ENCODE measurements at regions not wholly inside any gene's neighbourhood (a gene's known extent, or its start where the extent isn't known, plus 50 kb on each side); places are given as distances from the start of the nearest gene placed in this dataset.

DNA sequence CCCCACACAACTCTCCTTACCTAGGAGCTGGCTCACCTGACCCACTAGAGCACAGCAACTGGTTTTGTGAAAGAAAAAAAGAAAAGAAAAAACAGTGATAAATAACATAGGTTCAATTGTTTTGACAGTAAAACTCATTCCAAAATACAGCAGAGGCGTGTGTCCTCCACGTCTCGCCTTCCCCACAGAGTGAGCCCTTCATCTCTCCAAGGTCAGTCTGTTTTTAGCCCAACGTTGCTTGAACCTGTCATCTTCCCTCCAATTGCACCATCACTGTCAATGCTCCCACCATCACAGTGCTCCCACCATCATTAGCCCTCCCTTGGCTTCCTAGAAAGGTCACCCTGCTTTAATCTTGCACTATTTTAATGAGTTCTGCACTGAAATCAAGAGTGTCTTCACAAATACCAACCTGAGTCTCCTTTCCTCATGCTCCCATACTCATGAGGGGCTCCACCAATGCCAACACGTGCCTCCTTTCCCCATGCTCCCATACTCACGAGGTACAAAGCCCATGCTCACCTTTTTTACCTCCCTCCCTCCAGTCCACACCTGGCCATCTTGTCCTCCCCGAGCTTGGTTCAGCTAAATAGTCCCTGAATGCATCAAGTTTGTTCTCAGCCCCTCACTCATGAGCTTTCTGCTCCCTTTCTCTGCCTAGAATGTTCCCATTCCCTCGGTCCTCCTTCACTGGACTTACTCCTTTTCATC is 103.7 kb downstream of the IRS2 start:
- no peaks in the 10 kb centered on the region for H3K9me3 ChIP-seq (ENCODE audit: insufficient read depth, low read length, severe bottlenecking)
- TF ChIP-seq, protein P1, sequence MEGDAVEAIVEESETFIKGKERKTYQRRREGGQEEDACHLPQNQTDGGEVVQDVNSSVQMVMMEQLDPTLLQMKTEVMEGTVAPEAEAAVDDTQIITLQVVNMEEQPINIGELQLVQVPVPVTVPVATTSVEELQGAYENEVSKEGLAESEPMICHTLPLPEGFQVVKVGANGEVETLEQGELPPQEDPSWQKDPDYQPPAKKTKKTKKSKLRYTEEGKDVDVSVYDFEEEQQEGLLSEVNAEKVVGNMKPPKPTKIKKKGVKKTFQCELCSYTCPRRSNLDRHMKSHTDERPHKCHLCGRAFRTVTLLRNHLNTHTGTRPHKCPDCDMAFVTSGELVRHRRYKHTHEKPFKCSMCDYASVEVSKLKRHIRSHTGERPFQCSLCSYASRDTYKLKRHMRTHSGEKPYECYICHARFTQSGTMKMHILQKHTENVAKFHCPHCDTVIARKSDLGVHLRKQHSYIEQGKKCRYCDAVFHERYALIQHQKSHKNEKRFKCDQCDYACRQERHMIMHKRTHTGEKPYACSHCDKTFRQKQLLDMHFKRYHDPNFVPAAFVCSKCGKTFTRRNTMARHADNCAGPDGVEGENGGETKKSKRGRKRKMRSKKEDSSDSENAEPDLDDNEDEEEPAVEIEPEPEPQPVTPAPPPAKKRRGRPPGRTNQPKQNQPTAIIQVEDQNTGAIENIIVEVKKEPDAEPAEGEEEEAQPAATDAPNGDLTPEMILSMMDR (IDR thresholded peaks at IDR 0.05; ENCODE audit: borderline replicate concordance, extremely low read depth, low read length, poor library complexity, severe bottlenecking): no peak
- TF ChIP-seq EZH2 (IDR thresholded peaks at IDR 0.05; ENCODE audit: borderline replicate concordance, low read depth, low read length, severe bottlenecking): no peak
- no peak for DNase-seq

DNA sequence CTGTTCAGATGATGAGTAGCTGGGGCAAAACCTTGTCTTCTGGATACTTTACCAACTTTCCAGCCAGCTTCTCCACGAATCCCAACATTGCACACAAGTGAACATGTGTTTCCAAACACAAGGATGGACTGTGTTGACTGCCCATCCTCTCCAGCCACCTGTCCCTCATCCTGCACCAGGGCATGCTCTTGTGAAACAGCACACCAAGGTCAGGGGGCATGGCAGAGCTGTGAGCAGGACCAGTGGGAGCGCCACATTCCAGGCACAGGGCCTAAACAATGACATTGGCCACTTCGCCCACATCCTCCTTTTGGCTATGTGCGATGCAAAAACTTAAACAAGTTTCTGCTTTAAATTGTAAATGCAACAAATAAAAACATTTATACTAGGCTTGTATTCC is 105.5 kb downstream of the IRS2 start:
- Histone ChIP-seq H2AFZ (ENCODE audit: low read depth, low read length) (no peak overlapping the region), H3K79me2 (ENCODE audit: insufficient read depth, low read length) (peaks cover 77% of the 10 kb centered on the region), H3K4me3 (ENCODE audit: low read depth in 1 of 2, low read length in 2 of 2) (no peak overlapping the region), H3K27me3 (ENCODE audit: insufficient read depth, low read length, poor library complexity) (no peaks in the 10 kb centered on the region), H3K27ac (ENCODE audit: low read length) (no peak overlapping the region), H3K9me3 (ENCODE audit: insufficient read depth, low read length, severe bottlenecking) (no peaks in the 10 kb centered on the region), H3K36me3 (ENCODE audit: insufficient read depth, low read length) (peaks cover 28% of the 10 kb centered on the region), H4K20me1 (ENCODE audit: insufficient read depth, low read length) (peaks cover 35% of the 10 kb centered on the region; the same call in 1 of the 2 replicates), H3K4me2 (ENCODE audit: insufficient read depth, low read length) (no peak overlapping the region), H3K4me1 (ENCODE audit: insufficient read depth, low read length) (peaks cover 22% of the 10 kb centered on the region), H3K9ac (ENCODE audit: low read depth, low read length) (no peak overlapping the region)
- TF ChIP-seq, protein P1 (IDR thresholded peaks at IDR 0.05; ENCODE audit: borderline replicate concordance, extremely low read depth, low read length, poor library complexity, severe bottlenecking): no peak
- TF ChIP-seq EZH2 (IDR thresholded peaks at IDR 0.05; ENCODE audit: borderline replicate concordance, low read depth, low read length, severe bottlenecking): no peak
- DNase-seq: no peak
- no peak for ATAC-seq (ENCODE audit: insufficient read depth, low read depth)

More for the DNA sequence above, 103.7 kb downstream of the IRS2 start:
- no peak for ATAC-seq (ENCODE audit: insufficient read depth, low read depth)
- Histone ChIP-seq H3K27ac (ENCODE audit: low read length) (no peak overlapping the region), H4K20me1 (ENCODE audit: insufficient read depth, low read length) (peaks cover 33% of the 10 kb centered on the region; the same call in 1 of the 2 replicates), H3K4me2 (ENCODE audit: insufficient read depth, low read length) (no peak overlapping the region), H3K9ac (ENCODE audit: low read depth, low read length) (no peak overlapping the region), H3K79me2 (ENCODE audit: insufficient read depth, low read length) (peaks cover 83% of the 10 kb centered on the region), H3K4me1 (ENCODE audit: insufficient read depth, low read length) (peaks cover 22% of the 10 kb centered on the region), H2AFZ (ENCODE audit: low read depth, low read length) (no peak overlapping the region), H3K4me3 (ENCODE audit: low read depth in 1 of 2, low read length in 2 of 2) (no peak overlapping the region), H3K27me3 (ENCODE audit: insufficient read depth, low read length, poor library complexity) (no peaks in the 10 kb centered on the region), H3K36me3 (ENCODE audit: insufficient read depth, low read length) (peaks cover 28% of the 10 kb centered on the region)

DNA sequence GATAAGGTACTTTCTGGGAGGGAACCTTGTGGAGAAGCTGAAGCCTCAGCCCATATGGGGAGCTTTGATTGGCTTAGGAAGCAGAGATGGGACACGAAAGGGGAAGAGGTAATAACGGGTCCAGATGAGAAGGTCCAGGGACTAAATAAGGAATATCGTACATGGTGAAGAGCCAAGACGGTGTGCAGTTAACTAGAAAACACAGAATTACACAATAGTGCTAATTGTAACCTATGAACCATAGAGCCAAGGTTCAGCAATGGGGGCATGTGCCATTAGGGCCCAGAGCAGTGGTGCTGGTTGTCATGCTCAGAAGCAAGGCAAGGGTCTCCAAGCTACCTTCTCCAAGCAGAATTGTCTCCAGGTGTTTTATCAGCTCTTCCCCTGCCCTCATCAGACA is 106.1 kb downstream of the IRS2 start:
- Histone ChIP-seq H2AFZ (ENCODE audit: low read depth, low read length) (no peak overlapping the region), H3K4me1 (ENCODE audit: insufficient read depth, low read length) (peaks cover 17% of the 10 kb centered on the region), H3K27me3 (ENCODE audit: insufficient read depth, low read length, poor library complexity) (no peaks in the 10 kb centered on the region), H3K9me3 (ENCODE audit: insufficient read depth, low read length, severe bottlenecking) (no peaks in the 10 kb centered on the region), H4K20me1 (ENCODE audit: insufficient read depth, low read length) (peaks cover 34% of the 10 kb centered on the region; the same call in 1 of the 2 replicates), H3K79me2 (ENCODE audit: insufficient read depth, low read length) (peaks cover 77% of the 10 kb centered on the region), H3K27ac (ENCODE audit: low read length) (no peak overlapping the region), H3K36me3 (ENCODE audit: insufficient read depth, low read length) (peaks cover 28% of the 10 kb centered on the region), H3K4me2 (ENCODE audit: insufficient read depth, low read length) (no peak overlapping the region), H3K9ac (ENCODE audit: low read depth, low read length) (no peak overlapping the region), H3K4me3 (ENCODE audit: low read depth in 1 of 2, low read length in 2 of 2) (no peak overlapping the region)
- ATAC-seq (ENCODE audit: insufficient read depth, low read depth) (no peak), DNase-seq (no peak)
- TF ChIP-seq EZH2 (IDR thresholded peaks at IDR 0.05; ENCODE audit: borderline replicate concordance, low read depth, low read length, severe bottlenecking): no peak
- TF ChIP-seq, protein P1 (IDR thresholded peaks at IDR 0.05; ENCODE audit: borderline replicate concordance, extremely low read depth, low read length, poor library complexity, severe bottlenecking): no peak

All from DND-41 (cell line).